NB4 (cell line): ENCODE measurements at regions not wholly inside any gene's neighbourhood (a gene's known extent, or its start where the extent isn't known, plus 50 kb on each side); places are given as distances from the start of the nearest gene placed in this dataset.

Experiments
- MYC ChIP-seq: IDR thresholded peaks from 2 replicates; pipeline ENCODE4 v1.6.1; 2011; ENCODE audit warnings: low read depth, low read length
- TF ChIP-seq, protein P1 (sequence below): IDR thresholded peaks from one replicate; pipeline ENCODE4 v1.5.1; 2012; ENCODE audit warnings: low read depth, low read length

DNA sequence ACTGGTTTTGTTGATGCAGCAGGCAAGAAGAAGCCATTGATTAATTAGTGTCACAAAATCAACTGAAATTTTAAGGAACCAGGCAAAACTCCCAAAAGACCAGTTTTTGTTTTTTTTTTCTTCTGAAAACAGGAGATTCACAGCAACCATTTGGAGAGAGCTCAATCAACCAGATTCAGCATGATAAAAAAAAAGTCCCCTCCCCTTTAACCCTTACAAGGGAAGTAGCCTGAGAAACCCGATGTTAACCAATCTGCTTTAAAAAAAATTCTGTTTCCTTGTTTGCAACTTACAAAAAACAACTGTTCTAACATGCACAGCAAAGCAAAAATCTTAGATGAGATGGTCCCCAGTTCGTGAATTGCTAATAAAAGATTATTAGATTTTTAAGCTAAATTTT lies 59.7 kb downstream of the HMHB1 start:
- TF ChIP-seq, protein P1, sequence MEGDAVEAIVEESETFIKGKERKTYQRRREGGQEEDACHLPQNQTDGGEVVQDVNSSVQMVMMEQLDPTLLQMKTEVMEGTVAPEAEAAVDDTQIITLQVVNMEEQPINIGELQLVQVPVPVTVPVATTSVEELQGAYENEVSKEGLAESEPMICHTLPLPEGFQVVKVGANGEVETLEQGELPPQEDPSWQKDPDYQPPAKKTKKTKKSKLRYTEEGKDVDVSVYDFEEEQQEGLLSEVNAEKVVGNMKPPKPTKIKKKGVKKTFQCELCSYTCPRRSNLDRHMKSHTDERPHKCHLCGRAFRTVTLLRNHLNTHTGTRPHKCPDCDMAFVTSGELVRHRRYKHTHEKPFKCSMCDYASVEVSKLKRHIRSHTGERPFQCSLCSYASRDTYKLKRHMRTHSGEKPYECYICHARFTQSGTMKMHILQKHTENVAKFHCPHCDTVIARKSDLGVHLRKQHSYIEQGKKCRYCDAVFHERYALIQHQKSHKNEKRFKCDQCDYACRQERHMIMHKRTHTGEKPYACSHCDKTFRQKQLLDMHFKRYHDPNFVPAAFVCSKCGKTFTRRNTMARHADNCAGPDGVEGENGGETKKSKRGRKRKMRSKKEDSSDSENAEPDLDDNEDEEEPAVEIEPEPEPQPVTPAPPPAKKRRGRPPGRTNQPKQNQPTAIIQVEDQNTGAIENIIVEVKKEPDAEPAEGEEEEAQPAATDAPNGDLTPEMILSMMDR, result no peak
- TF ChIP-seq MYC, result no peak
